ENCODE measurements at regions not wholly inside any gene's neighbourhood (a gene's known extent, or its start where the extent isn't known, plus 50 kb on each side); places are given as distances from the start of the nearest gene placed in this dataset.
A peak's percentile ranks its signal among the peaks of the same experiment; 100 is the strongest.
"Not testable (repeated sequence)": the region's sequence is repeated elsewhere in the genome, so short reads cannot be mapped to it uniquely, and the experiment has no call there.

DNA sequence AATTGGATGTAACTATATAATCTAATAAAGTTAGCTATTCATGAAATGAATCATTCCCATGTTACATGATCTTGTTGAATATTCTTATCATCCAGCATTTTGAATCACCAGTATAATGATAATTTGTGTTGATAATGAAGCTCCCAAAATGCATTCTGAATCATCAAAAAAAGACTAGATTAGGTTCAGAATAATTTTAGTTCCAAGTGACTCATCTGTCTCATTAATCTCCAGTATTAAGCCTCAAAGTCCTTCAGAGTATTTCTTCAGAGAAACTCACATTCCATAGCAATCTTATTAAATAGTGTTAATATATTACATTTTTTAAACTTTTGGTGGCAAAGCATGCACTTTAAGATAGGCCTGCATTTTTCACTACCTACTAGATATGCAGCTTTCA, 207.5 kb downstream of the SLITRK5 start:
- no peak for DNase-seq

DNA sequence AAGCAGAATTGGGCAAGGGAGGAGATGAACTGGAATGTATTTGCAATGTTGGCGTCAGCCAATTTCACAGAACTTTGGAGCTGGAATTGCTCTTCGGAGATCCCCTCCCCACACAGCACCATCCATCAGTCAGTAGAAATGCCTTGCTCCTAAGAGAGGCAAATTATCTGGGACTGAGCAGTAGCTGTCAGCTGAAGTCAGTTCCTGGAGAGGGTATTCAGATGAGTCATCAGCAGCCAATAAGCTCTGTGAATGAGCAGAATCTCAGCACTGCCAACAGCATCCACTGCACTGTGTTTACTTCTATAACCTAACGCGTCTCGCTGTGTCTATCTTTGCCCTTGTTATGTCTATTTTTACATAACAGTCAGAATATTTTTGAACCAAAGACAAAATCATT, 213.7 kb downstream of the SLITRK5 start:
- no peak for DNase-seq

DNA sequence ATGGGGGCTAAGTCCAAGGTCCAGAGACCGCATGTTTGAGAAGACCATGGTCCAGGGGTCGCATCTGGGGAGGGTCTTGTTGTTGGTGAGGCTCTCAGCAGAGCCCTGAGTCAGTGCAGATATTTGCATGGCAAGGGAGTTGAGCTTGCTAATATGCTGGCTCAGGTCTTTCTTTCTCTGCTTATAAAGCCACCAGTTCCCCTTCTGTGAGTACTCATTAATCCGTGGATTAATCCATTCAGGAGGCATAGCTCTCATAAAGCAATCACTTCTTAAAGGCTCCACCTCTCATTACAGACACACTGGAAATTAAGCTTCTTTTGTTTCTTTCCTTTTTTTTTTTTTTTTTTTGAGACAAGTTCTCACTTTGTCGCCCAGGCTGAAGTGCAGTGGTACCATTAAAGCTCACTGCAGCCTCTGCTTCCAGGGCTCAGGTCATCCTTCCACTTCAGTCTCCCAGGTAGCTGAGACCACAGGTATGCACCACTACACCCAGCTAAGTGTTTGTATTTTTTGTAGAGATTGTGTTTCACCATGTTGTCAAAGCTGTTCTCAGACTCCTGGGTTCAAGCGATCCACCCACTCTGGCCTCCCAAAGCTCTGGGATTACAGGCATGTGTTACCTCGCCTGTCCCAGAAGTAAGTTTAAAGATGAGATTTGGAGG, 216.4 kb downstream of the SLITRK5 start:
- DNase-seq: peak in 1 of 2 experiments; percentile 22

DNA sequence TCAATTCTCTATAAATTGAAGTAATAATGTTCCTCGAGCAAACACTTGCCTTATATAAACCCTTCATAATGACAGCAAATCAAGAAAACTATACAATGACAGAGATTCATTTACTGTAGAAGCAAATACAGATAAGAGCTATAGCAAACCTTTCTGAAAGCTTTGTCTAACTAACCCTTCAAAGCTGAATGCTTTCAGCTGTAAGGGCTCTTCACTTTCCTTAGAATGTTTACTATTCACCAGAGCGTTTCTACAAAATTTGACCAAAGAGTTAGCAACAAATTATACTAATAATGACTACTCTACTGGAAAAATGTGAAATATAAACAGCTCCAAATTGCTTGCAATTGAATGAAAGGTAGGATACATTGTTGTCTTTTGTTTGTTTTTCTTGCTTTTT, 218.1 kb downstream of the SLITRK5 start:
- peak; percentile 25 to 26 for DNase-seq

DNA sequence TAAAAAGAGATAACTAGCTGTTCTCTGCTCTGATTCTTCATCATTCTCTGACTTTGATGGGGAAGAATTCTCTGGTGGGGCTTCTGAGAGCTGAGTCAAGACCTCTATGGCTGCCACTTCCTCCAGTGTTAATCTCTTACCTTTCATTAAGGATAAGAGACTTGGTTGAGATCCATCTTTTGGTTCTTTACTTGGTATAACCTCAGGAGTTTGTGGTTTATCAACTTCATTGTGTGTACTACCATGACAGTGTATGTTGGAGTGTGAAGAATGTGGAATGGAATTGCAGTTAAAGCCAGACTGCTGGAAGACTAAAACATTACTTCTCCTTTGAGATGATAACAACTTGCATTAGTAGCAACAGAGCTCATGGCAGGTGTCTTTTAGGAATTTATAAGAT, 222.0 kb downstream of the SLITRK5 start:
- no peak for DNase-seq

DNA sequence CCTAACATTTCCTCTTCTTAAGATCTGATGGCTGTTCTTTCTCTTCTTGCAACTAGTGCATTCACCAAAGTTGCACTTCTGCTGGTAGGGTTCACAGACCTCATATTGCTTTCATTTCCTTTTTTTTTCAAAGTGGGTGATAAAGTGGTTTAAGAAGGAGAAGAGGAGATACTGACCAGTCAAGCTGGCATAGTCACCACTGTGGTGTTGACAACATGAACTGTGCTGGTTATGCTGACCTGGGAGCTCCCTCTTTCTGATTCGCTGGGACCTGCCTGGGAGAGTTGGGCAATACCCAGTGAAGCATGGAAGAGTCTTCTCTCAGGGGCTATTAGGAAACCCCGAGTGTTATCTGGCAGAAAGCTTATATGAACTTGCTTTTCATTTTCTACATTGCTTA, 222.9 kb downstream of the SLITRK5 start:
- DNase-seq: no peak

DNA sequence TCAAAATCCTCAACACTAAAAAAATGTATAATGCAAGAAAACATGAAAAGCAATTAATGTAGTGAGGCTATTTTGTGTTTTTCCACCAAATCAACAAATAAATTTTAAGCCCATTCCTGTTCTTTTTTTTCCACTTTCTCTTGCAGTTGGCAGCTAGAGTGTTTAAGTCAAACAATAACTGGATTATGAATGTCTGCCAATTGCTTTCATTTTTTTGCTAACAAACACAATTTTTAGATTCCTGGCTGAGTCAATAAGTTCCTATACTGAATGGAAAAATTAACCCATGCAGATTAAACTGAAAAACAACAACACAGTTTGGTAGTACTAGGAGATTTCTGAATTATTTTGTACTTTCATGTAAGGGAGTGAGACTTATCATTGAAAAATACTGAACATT, 232.4 kb downstream of the SLITRK5 start:
- no peak for DNase-seq

DNA sequence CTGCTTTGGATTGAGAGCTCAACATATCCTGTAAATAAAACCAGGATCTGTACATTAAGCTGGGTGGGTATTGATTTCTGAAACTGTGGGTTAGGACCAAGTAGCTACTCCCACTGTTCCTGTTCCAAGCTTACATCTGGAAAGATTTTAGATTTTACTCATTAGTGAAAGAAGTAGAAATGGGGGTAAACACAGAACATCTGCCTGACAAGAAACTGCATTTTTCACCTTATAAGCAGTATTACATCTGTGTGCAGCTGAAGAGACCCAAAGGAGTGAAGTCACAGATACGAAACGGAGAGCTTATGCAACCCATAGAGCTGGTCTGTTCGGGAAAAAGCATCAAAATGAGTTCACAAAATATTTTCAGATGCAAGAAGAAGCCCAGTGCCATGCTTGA, 235.2 kb downstream of the SLITRK5 start:
- no peak for DNase-seq

DNA sequence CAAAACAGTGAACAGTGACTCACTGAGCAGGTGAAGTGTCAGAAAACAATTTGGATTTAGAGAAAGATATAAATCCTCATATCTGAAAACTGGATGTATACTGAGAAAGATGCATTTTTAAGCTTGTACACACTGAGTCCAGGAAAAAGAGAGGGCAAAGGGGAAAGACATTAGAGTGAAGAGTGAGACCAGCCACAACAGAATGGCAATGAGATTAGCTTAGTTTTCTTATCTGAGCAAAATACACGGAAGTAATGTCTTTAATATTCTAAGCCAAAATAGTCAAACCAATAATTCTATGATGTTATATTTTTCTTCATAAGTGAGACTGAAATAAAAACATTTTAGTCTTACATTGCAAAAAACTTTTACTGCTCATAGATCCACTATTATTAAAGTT, 236.0 kb downstream of the SLITRK5 start:
- DNase-seq: no peak

DNA sequence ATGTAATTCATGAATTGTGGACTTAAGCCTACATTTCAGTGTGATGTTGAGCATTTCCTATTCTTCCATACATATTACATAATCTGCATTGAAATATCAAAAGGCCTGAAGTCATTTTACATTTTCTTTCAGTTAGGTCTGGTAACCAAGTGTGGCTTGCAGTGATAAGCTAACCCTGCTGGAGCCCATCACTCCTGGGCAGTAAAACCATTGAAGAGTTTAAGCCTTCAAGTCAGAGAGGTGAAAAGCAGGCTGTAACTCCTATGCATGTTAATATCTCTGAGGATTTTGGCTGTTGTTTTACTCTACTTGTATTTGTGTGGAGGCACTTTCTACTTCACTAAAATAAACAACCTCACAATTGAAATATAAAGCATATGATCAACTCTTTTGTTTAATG, 248.8 kb downstream of the SLITRK5 start:
- no peak for DNase-seq

DNA sequence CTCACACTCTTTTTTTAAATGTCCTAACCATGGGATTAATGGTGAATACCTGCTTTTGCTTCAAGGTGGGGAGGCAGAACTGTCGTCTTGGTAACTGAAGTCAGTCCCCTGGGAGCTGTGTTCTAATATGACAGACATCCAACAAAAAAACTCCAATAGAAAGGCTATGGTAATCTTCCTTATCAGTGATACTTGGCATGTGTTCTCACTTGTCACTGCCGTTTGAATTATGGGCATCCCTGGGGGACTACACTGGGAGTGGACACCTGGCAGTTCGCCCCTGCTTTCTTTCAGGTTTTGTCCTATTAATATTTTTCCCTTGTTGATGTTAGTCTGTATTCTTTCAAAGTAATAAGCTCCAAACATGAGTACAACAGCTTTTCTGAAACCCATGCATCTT, 252.6 kb downstream of the SLITRK5 start:
- peak in 1 of 2 experiments; percentile 4 for DNase-seq

DNA sequence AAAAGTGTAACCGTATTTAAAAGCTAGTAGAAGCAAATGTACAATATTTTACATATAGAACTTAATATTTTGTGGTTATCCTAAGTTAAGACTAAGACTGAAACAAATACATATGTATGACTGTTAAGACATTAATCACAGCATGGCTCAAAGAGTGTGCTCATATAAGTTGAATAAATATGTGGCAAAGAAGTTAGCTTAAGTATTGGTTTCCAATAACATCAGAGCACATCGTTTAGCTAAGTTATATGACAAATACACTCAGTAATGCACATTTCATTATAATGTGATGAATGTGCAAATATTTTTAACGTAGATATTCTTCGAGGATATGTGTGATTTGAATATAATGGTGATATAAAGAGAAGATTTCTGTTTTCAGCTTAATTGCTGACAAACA, 253.8 kb downstream of the SLITRK5 start:
- DNase-seq: no peak

DNA sequence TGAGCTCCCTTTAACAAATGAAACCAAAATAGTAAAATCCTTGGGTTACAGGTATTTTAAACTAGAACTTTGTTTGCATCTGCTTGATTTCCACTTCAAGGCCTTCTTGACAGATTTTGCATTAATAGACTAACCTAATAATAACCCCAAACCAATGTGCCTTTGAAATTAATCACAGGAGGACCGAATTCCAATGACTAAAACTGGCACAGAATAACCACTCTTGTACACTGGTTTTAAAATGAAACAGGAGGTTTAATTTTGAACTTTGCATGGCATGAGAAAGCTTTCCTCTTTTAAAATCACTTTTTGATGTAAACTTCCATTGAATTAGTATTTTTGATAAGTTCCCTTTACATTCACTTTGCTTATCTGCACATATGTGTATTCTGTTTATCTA, 269.6 kb downstream of the SLITRK5 start:
- no peak for DNase-seq

DNA sequence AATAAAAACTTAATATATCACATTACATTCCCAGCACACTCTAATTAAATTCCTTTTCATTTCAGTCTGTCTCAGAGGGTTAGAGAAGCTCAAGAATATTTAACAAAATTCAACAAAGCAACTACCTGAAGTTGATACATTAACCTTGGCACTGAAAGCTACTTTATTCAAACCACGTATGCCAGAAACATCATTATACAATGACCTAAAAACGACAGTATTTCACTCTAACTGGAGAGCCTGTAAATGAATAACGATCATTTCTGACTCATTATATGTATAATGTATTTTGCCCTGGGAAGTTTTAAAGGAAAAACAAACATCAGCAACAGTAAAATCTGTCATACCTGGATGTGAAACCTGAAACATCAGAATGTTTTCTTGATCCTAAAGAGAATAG, 270.1 kb downstream of the SLITRK5 start:
- DNase-seq: no peak

DNA sequence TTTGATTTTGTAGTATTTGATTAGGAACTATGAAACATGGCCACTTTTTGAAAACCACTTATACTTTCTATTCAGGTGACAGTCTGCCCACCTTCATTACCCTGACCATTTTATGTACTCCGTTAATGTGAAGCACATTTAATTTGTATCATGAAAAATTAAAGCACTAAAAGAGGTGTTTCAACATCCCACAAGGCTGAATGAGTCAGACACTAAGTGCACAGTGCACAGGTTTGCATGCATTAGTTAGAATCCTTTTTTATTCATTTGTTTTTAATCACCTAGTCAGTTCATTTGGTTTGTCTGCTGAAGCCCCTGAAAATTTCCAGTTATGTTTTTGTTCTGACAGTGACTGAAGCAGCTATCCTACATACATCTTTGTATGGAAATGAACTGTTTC, 271.0 kb downstream of the SLITRK5 start:
- no peak for DNase-seq

DNA sequence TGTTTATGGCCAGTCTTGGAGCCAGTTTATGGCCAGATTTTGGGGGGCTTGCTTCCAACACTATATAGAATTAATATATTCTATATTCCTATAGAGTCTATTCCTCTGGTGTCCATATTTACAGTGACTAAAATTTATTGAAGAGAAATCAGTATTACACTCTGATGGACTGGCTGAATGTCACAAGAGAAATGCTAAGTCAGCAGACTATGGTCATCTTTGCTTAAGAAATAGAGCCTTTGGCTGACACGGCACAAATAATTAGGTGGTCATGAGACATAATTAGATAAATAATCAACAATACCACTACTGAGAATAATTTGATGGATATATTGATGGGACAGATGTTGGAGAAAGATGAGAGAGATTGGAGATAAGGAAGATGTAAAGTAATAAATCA, 272.9 kb downstream of the SLITRK5 start:
- DNase-seq: no peak

DNA sequence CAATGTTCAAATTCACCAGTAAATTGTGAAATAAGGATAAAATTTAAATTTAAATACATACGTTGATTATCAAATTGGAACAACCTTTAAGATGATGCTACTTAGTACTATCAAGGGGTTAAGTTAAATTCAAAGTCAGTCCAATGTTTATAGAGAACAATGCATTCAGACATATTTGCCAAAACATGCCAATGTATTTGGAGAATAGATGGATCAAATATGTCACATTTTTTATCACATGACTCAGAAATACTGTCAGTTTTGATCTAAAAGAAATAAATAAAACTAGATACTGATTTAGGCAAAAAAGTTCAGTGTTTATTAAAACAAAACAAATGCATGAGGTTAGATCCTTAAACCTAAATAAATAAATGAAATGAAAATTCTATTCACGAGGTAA, 281.2 kb downstream of the SLITRK5 start:
- no peak for DNase-seq

DNA sequence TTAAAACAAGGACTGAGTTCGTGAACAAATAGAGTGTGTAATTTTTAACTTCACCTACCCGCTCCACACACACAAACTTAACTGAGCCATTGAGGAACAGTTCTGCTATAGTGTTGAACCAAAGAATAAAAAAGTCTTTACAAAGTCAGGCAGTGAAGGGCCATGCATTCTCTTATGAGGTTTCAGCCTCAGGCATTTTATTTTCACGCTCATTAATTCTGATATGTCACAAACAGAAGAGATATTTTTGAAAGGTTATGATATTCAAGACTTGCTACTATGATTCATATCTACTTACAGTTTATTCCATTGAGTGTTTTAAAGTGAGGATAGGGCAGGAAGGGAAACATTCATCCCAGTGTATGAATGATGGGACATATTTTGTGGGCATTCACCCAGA, 282.2 kb downstream of the SLITRK5 start:
- DNase-seq: no peak

DNA sequence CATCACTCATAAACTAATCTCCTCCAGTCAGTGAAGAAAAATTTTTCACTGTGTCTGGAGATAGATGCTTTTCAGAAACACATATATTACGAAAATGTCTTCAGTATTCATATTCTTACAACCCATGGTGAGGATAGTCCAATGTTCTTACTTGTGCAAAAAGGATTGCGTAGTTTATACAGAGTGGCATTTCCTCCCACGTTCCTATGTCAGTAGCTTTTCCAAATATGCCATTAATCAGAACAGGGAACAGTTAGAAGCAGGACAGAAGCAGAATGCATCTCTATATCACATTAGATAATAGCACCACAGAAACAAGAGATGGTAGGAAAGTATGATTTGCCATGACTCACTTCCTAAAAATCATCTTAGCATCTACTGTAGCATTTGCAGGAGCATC, 282.9 kb downstream of the SLITRK5 start:
- DNase-seq: no peak

DNA sequence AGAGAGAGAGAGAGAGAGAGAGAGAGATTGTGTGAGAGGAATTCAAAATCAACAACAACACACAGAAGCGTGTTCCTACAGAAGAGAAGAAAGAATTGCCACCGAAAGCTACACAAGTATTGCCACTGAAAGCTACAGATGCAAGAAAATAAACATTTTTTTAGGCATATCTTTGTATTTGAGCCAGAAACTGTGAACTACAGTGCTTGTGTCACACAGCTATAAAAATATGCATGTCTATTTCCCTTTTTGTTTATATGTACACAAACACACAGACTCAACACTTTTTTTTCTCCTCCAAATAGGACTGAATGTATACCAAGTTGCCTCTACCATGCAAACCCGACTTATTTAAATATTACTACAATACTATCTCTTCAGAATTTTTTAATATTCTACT, 290.4 kb downstream of the SLITRK5 start:
- no peak for DNase-seq

DNA sequence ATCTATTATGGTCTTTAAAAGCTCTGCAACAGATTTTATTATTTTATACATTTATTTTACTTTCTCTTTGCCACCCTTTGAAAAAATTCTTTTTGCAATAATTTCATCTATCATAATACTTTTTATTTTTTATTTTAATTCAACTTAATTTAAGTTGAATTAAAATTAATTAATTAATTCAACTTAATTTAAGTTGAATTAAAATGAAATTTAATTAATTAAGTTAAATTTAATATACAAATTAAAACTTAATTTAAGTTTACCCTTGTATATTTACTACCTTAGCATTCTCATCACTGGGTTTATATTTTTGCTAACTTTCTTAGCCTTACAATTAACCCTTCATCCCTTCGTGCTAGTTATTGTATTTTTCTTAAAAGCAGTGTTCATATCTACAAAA, 301.4 kb downstream of the SLITRK5 start:
- DNase-seq: no peak

DNA sequence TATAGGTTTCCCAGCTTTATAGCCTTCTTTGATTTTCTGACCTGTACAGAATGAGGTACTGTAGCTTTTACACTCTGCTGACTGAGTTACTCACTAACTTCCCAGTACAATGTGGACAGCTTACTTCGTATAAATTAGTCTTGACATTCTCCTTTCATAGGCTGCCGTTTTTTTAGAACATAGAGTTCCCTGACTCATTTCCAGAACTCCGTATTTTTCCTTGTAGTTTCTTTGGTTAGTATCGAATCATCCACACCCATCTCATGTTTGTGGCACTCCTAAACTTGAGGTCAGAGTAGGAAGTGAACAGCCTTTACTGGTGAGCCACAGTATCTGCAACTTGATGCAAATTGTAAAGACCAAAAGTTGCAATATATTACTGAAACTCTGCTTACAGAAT, 303.9 kb downstream of the SLITRK5 start:
- DNase-seq: no peak

DNA sequence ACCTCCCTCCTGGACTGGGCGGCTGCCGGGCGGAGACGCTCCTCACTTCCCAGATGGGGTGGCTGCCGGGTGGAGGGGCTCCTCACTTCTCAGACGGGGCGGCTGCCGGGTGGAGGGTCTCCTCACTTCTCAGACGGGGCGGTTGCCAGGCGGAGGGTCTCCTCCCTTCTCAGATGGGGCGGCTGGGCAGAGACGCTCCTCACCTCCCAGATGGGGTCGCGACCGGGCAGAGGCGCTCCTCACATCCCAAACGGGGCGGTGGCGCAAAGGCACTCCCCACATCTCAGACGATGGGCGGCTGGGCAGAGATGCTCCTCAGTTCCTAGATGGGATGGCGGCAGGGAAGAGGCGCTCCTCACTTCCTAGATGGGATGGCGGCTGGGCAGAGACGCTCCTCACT, 305.5 kb downstream of the SLITRK5 start:
- not testable (repeated sequence) for DNase-seq

DNA sequence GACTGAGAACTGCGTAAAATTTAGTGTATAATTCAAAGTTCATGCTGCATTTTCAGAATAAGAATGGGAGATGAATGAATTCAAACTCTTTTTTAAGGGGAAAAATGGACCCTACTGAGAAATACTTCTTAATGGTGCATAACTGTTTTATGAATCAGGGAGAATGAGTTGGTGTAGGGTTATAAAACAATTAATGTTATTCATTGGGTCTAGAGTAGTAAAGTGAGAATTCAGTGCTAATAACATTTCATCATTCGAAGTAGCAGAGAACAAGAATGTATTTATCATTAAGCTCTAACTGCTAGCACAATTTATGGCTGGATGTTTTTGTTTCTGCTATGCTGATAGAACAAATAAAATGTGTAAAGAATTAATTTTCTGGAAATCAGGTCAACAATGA, 310.2 kb downstream of the SLITRK5 start:
- no peak for DNase-seq

DNA sequence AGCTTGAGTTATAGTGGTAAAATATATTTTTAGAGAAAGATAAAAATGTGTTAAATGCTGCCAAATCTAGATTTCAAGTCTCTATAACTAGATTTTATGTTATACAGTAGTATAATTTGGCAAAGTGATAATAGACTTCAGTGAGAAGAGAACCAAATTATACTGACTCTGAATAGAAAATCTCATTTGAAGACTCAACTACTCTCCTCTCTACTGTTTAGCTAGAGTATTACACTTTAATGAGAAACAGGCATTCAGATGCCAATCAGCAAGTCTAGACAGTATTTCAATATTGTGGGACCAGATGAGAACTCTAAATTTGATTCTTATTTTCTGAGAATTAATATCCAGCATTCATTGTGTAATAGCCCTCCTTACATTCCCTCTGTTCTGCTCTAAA, 311.2 kb downstream of the SLITRK5 start:
- no peak for DNase-seq
